ENCODE measurements at regions not wholly inside any gene's neighbourhood (a gene's known extent, or its start where the extent isn't known, plus 50 kb on each side); places are given as distances from the start of the nearest gene placed in this dataset.

GRCh38 chr2:9707008-9707407 lies 76.2 kb upstream of the YWHAQ start:
- no peak for TF ChIP-seq CTCF (IDR thresholded peaks at IDR 0.05)
- no peak for TF ChIP-seq SIN3A (IDR thresholded peaks at IDR 0.05; ENCODE audit: borderline replicate concordance, insufficient read depth, low read depth, low read length)
- no peak for TF ChIP-seq REST (IDR thresholded peaks at IDR 0.05; ENCODE audit: insufficient read depth in 1 of 2, low read depth in 2 of 2, low read length in 1 of 2)
- TF ChIP-seq POLR2AphosphoS5 (IDR thresholded peaks at IDR 0.05; ENCODE audit: low read depth, low read length) = no peak
- TF ChIP-seq TCF7L2 (IDR thresholded peaks at IDR 0.05; ENCODE audit: low read depth, low read length) = no peak

Measured in Panc1 (cell line).